ENCODE measurements at regions not wholly inside any gene's neighbourhood (a gene's known extent, or its start where the extent isn't known, plus 50 kb on each side); places are given as distances from the start of the nearest gene placed in this dataset.

- TF ChIP-seq EP300 (IDR thresholded peaks at IDR 0.05) (no peak), POLR2A (IDR thresholded peaks at IDR 0.05) (no peak), CTCF (IDR thresholded peaks at IDR 0.05) (no peak), POLR2AphosphoS5 (IDR thresholded peaks at IDR 0.05) (no peak)
- H3K9me3 ChIP-seq = peaks cover 0 to 20% (median 0%) of the 10 kb centered on the region in 3 donors
- H3K4me3 ChIP-seq = no peak overlapping the region
- H3K27me3 ChIP-seq = no peaks in the 10 kb centered on the region
- H3K4me1 ChIP-seq = no peaks in the 10 kb centered on the region
- no peaks in the 10 kb centered on the region for H3K36me3 ChIP-seq
- WGBS, 2 donors (ENCODE audit: low coverage in 1 of 2) = 61 to 82% methylated on average over 7 of the region's 7 CpGs
- no peak for ATAC-seq
- no peak overlapping the region for H3K27ac ChIP-seq
These were observed 265.3 kb upstream of the GK2 start for GRCh38 chr4:79673377-79673776.

GRCh38 chr4:79666875-79667274, 258.8 kb upstream of the GK2 start:
- no peak for TF ChIP-seq POLR2A (IDR thresholded peaks at IDR 0.05)
- no peak for TF ChIP-seq EP300 (IDR thresholded peaks at IDR 0.05)
- no peak for TF ChIP-seq POLR2AphosphoS5 (IDR thresholded peaks at IDR 0.05)
- no peak for TF ChIP-seq CTCF (IDR thresholded peaks at IDR 0.05)
- H3K27me3 ChIP-seq = no peaks in the 10 kb centered on the region
- no peaks in the 10 kb centered on the region for H3K36me3 ChIP-seq
- H3K27ac ChIP-seq = no peak overlapping the region
- ATAC-seq = no peak
- H3K4me1 ChIP-seq = peaks cover 0 to 11% (median 0%) of the 10 kb centered on the region in 3 donors
- WGBS, 2 donors (ENCODE audit: low coverage in 1 of 2) = 84 to 93% methylated on average over 3 of the region's 3 CpGs
- no peak overlapping the region for H3K4me3 ChIP-seq
- peaks cover 0 to 20% (median 0%) of the 10 kb centered on the region in 3 donors for H3K9me3 ChIP-seq

GRCh38 chr4:79666112-79666511, 258.1 kb upstream of the GK2 start:
- 53 to 63% methylated on average over 1 of the region's 1 CpG for WGBS, 2 donors (ENCODE audit: low coverage in 1 of 2)
- Histone ChIP-seq H3K27ac (no peak overlapping the region), H3K36me3 (no peaks in the 10 kb centered on the region), H3K4me1 (peaks cover 0 to 11% (median 0%) of the 10 kb centered on the region in 3 donors), H3K4me3 (no peak overlapping the region), H3K9me3 (peaks cover 0 to 20% (median 0%) of the 10 kb centered on the region in 3 donors), H3K27me3 (no peaks in the 10 kb centered on the region)
- TF ChIP-seq CTCF (IDR thresholded peaks at IDR 0.05) (no peak), POLR2A (IDR thresholded peaks at IDR 0.05) (no peak), POLR2AphosphoS5 (IDR thresholded peaks at IDR 0.05) (no peak), EP300 (IDR thresholded peaks at IDR 0.05) (no peak)
- ATAC-seq = no peak

GRCh38 chr4:79663865-79664264, 255.8 kb upstream of the GK2 start:
- Histone ChIP-seq H3K27me3 (no peaks in the 10 kb centered on the region), H3K4me3 (no peak overlapping the region), H3K4me1 (peaks cover 0 to 11% (median 0%) of the 10 kb centered on the region in 3 donors), H3K27ac (no peak overlapping the region), H3K9me3 (peaks cover 0 to 5% (median 0%) of the 10 kb centered on the region in 3 donors), H3K36me3 (no peaks in the 10 kb centered on the region)
- no peak for ATAC-seq
- WGBS, 2 donors (ENCODE audit: low coverage in 1 of 2) = 81 to 100% methylated on average over 1 to 4 of the region's 4 CpGs
- no peak for TF ChIP-seq POLR2AphosphoS5 (IDR thresholded peaks at IDR 0.05)
- no peak for TF ChIP-seq CTCF (IDR thresholded peaks at IDR 0.05)
- no peak for TF ChIP-seq POLR2A (IDR thresholded peaks at IDR 0.05)
- TF ChIP-seq EP300 (IDR thresholded peaks at IDR 0.05) = no peak

GRCh38 chr4:79663141-79663540, 255.1 kb upstream of the GK2 start:
- Histone ChIP-seq H3K27ac (no peak overlapping the region), H3K4me3 (no peak overlapping the region), H3K9me3 (peaks cover 0 to 7% (median 0%) of the 10 kb centered on the region in 3 donors), H3K27me3 (no peaks in the 10 kb centered on the region), H3K4me1 (peaks cover 0 to 11% (median 0%) of the 10 kb centered on the region in 3 donors), H3K36me3 (no peaks in the 10 kb centered on the region)
- ATAC-seq = no peak
- 60 to 75% methylated on average over 1 of the region's 1 CpG for WGBS, 2 donors (ENCODE audit: low coverage in 1 of 2)
- no peak for TF ChIP-seq POLR2A (IDR thresholded peaks at IDR 0.05)
- TF ChIP-seq POLR2AphosphoS5 (IDR thresholded peaks at IDR 0.05) = no peak
- no peak for TF ChIP-seq EP300 (IDR thresholded peaks at IDR 0.05)
- TF ChIP-seq CTCF (IDR thresholded peaks at IDR 0.05) = no peak

Data from gastroesophageal sphincter (tissue), 4 donors.